Stimulated activated memory B cell treated with anti-CD40 and anti-IgM and Interleukin-4, amounts not matched to agents 10 μg/mL and 1 μg/mL and 100 μg/mL, for 72 hours (primary cell): ENCODE measurements at regions not wholly inside any gene's neighbourhood (a gene's known extent, or its start where the extent isn't known, plus 50 kb on each side); places are given as distances from the start of the nearest gene placed in this dataset.
"Not testable (repeated sequence)": the region's sequence is repeated elsewhere in the genome, so short reads cannot be mapped to it uniquely, and the experiment has no call there.

ENCODE experiments used
- ATAC-seq: fragments of 150-1000 bp; cut with Tn5 transposase; 2 replicates; pipeline ENCODE4 v1.10.0; 2021
- H3K27ac Mint-ChIP-seq: one replicate; pipeline ENCODE4 v1.8.0; 2022; ENCODE audit warnings: mild to moderate bottlenecking, mixed read lengths
- H3K27me3 Mint-ChIP-seq: one replicate; pipeline ENCODE4 v1.8.0; 2022; ENCODE audit warnings: mixed read lengths
- H3K36me3 Mint-ChIP-seq: one replicate; pipeline ENCODE4 v1.8.0; 2022; ENCODE audit warnings: mixed read lengths
- H3K4me1 Mint-ChIP-seq: one replicate; pipeline ENCODE4 v1.8.0; 2022; ENCODE audit warnings: mixed read lengths
- H3K4me3 Mint-ChIP-seq: one replicate; pipeline ENCODE4 v1.8.0; 2022; ENCODE audit warnings: mild to moderate bottlenecking, moderate library complexity, mixed read lengths
- H3K9me3 Mint-ChIP-seq: one replicate; pipeline ENCODE4 v1.8.0; 2022; ENCODE audit warnings: mixed read lengths

DNA sequence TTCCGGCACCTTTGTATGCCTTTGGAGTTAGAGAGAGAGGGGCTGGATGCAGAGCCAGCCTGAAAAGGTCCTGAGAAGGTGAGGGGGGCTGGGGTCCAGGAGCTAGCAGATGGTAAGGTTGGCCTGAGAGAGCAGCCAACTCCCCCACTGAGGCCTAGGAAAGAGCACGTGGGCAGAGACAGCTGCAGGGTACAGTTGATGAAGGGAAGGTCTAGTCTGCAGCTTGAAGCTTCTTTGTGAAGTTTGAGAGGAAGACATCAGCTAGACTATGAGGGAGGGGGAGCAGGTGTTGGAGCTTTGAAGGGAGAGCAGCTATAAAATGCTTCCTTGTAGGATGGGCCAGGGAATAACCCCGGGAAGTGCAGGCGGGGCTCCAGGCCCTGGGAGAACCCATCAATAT is 289.3 kb upstream of the AMIGO2 start:
- H3K36me3 Mint-ChIP-seq, result peaks cover 10% of the 10 kb centered on the region
- no peak overlapping the region for H3K27ac Mint-ChIP-seq
- peaks cover 5% of the 10 kb centered on the region for H3K4me1 Mint-ChIP-seq
- ATAC-seq, result no peak
- peaks cover 7% of the 10 kb centered on the region for H3K9me3 Mint-ChIP-seq
- H3K27me3 Mint-ChIP-seq, result no peaks in the 10 kb centered on the region
- H3K4me3 Mint-ChIP-seq, result no peak overlapping the region

DNA sequence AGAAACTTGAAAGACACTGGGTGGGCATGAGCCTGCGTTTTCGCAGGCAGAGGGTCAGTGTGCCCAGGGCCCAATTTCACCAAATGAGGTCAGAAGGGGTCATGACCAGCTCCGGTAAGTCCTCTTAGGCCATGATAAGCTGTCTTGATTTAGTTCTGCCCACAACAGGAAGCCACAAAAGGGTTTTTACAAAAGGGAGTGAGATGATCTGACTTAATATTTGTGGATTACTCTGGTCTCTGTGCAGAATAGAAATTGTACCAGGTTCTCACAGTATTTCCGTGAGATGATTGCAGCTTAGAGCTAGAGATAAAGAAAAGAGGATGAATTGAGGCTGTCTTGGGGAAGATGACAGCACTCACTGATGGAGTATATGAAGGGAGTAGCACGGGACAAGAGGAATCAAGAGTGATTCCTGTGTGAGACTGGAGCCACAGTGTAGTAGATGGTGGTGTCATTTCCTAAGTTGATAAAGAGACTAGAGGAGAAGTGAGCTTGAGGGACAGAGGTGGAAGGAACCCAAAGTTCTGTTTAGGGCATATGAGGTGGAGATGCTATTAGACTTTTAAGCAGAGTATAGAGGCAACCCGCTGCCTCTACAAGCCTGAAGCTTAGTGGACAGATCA is 288.3 kb upstream of the AMIGO2 start:
- H3K27me3 Mint-ChIP-seq, result no peaks in the 10 kb centered on the region
- no peak overlapping the region for H3K27ac Mint-ChIP-seq
- no peak overlapping the region for H3K4me3 Mint-ChIP-seq
- H3K4me1 Mint-ChIP-seq, result no peaks in the 10 kb centered on the region
- no peaks in the 10 kb centered on the region for H3K9me3 Mint-ChIP-seq
- H3K36me3 Mint-ChIP-seq, result no peaks in the 10 kb centered on the region
- no peak for ATAC-seq

DNA sequence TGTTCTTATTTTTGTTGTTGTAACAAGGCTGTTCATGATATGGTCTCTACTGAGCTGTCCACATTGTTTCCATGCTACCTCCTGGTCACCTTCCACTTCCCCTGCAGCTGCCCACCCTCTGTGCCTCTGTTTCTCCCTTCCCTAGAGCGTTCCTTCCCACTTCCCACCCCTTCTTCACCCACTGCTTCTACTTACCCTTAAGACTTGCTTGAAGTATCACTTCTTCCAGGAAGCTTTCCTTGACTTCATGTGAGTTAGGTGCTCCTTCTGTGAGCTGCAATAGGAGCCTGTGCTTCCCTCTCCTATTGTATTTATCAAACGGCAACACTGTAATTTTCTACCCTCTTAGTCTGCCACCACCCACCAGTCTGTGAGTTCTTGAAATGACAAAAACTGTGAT is 286.8 kb upstream of the AMIGO2 start:
- Mint-ChIP-seq H3K27ac (no peak overlapping the region), H3K27me3 (no peaks in the 10 kb centered on the region)

DNA sequence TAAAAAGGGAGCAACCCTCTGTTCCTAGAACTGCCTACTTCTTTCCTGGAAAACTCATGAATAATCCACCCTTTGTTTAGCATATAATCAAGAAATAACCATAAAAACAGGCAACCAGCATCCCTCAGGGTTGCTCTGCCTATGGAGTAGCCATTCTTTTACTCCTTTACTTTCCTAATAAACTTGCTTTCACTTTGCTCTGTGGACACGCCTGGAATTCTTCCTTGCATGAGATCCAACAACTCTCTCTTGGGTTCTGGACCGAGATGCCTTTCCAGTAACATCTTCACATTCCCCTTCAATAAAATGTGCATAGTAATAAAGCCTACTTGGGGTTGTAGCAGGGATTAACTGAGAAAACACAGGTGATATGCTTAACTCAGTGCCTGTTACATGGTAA is 286.4 kb upstream of the AMIGO2 start:
- ATAC-seq, result no peak
- no peaks in the 10 kb centered on the region for H3K27me3 Mint-ChIP-seq
- H3K9me3 Mint-ChIP-seq, result no peaks in the 10 kb centered on the region
- H3K4me1 Mint-ChIP-seq, result peaks cover 18% of the 10 kb centered on the region
- H3K4me3 Mint-ChIP-seq, result no peak overlapping the region
- H3K27ac Mint-ChIP-seq, result no peak overlapping the region
- H3K36me3 Mint-ChIP-seq, result peaks cover 4% of the 10 kb centered on the region

More for the DNA sequence above, 286.8 kb upstream of the AMIGO2 start:
- peaks cover 4% of the 10 kb centered on the region for H3K36me3 Mint-ChIP-seq
- peaks cover 14% of the 10 kb centered on the region for H3K4me1 Mint-ChIP-seq
- no peak overlapping the region for H3K4me3 Mint-ChIP-seq
- no peak for ATAC-seq
- H3K9me3 Mint-ChIP-seq, result no peaks in the 10 kb centered on the region

DNA sequence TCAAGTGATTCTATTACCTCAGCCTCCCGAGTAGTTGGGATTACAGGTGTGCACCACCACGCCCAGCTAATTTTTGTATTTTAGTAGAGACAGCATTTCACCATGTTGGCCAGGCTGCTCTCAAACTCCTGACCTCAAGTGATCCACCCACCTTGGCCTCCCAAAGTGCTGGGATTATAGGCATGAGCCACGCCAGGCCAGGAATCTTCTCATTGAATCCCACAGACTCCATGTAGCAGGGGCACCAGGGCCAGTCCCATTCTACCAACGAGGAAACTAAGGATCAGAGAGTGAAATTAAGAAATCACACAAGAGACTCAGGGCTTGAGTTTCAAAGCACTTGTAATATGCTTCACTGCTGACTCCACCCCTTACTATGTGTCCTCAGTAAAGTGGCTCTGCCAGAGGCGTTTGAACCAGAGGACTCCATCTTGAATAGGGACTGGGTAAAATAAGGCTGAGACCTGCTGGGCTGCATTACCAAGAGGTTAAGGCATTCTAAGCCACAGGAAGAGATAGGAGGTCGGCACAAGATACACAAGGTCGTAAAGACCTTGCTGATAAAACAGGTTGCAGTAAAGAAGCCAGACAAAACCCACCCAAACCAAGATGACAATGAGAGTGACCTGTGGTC is 285.8 kb upstream of the AMIGO2 start:
- H3K4me3 Mint-ChIP-seq, result not testable (repeated sequence)

DNA sequence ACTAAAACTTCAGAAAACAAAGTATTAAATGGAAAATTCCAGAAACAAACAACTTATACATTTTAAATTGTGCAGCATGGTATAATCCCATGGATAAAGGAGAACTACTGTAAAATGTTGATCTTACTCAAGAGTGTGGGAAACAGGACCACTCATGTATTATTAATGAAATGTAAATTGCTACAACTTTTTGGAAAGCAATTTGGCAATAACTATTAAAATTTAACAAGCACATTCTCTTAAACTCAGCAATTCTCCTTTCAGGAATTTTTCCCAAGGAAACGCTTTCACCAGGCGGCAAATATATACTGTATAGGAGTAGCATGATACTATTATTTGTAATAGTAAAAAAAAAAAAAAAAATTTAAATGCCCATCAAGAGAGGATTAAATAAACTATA is 284.5 kb upstream of the AMIGO2 start:
- H3K27me3 Mint-ChIP-seq, result no peaks in the 10 kb centered on the region
- H3K4me1 Mint-ChIP-seq, result peaks cover 37% of the 10 kb centered on the region
- ATAC-seq, result no peak
- peaks cover 6% of the 10 kb centered on the region for H3K36me3 Mint-ChIP-seq
- H3K4me3 Mint-ChIP-seq, result no peak overlapping the region
- H3K27ac Mint-ChIP-seq, result no peak overlapping the region
- peaks cover 2% of the 10 kb centered on the region for H3K9me3 Mint-ChIP-seq

More for the DNA sequence above, 285.8 kb upstream of the AMIGO2 start:
- not testable (repeated sequence) for H3K36me3 Mint-ChIP-seq, H3K27ac Mint-ChIP-seq, H3K9me3 Mint-ChIP-seq, H3K27me3 Mint-ChIP-seq, ATAC-seq
- H3K4me1 Mint-ChIP-seq, result peaks cover 24% of the 10 kb centered on the region

DNA sequence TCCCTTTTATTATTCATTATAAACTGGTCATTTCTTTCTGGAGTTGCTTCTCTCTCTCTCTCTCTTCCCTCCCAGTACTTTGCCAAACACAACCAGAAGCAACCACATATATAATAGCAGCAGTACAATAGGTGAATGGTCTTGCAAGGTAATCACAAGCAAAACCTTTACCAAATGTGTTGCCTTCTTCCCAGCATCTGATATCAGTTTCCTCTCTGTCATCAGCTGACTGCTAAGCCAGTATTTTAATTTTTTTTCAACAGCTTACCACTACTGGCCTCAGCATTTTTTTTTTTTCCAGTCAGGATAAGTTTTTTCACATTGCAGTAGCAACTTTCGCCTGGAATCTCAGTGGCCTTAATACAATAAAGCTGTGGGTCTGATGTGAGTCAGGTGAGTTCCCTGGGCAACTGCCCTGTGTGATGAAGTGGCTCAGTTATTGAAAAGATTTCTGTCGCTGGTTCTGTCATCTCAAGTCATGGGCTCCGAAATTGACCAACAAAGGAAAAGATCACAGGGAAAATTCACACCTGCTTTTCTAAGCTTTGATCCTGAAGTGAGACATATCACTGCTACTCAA is 282.5 kb upstream of the AMIGO2 start:
- no peak for ATAC-seq
- H3K4me3 Mint-ChIP-seq, result peak overlapping the region; percentile 18
- H3K9me3 Mint-ChIP-seq, result peaks cover 7% of the 10 kb centered on the region
- peaks cover 50% of the 10 kb centered on the region for H3K4me1 Mint-ChIP-seq
- no peaks in the 10 kb centered on the region for H3K27me3 Mint-ChIP-seq
- peak overlapping the region; percentile 99 for H3K27ac Mint-ChIP-seq
- peaks cover 19% of the 10 kb centered on the region for H3K36me3 Mint-ChIP-seq

DNA sequence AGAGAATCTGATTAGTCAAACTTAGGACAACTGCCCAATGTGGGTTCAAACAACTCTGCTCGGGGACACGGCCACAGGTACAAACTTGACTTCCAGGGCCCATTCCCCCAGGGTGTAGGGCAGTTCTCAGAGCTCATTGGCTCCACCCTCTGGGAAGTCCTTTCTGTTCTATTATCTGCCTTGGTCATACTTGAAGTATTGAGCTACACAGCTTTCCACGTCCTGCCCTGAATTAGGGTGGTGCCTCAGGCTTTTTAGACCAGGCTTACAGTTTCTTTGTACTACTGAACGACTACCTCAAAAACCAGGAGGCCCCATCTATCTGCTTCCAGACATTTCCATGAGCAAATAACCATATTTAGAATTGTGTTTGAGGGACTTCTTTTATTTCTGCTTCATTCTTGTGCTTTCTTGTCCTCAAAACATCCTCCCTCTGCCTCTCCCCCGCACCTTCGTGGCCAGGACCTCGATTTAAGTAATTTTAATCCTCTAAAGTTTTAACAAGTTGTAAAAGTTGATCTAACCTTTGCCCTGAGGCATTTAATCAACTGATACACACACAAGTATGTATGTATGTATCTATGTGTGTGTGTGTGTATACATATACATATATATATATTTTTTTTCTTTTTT is 281.7 kb upstream of the AMIGO2 start:
- peak; percentile 89 for ATAC-seq

DNA sequence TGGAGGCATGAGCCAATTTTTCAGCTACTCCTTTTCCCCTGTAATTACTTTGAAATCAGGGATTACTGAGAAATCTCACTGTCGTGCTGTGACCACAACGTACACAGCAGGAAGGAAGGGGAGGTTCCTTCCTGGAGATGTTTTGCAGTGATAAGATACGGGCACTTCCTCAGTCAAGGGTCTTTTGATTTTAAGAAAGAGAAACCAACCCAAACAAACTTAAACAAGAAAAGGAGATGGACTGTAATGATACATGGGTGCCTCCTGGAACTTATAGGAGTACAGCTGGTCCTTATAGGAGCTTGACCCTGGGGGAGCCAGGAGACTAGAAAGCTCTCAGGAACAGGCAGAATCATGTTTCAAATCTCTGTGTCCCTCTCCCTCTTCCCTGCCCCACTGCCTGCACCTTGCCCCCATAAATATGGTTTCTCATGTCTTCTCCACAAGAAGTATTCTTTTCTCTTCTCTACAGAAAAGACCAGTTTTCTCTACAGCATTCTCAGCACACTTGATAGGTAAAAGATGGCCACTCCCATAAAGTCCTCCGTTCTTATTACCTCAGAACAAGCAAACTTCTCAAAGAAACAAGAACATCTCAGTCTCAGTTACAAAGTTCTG is 281.1 kb upstream of the AMIGO2 start:
- Mint-ChIP-seq H3K4me1 (peaks cover 64% of the 10 kb centered on the region), H3K27me3 (no peaks in the 10 kb centered on the region), H3K4me3 (peak overlapping the region; percentile 60), H3K27ac (peak overlapping the region; percentile 99), H3K36me3 (peaks cover 26% of the 10 kb centered on the region), H3K9me3 (peaks cover 11% of the 10 kb centered on the region)
- peak; percentile 49 for ATAC-seq

More for the DNA sequence above, 281.7 kb upstream of the AMIGO2 start:
- Mint-ChIP-seq H3K4me3 (peak overlapping the region; percentile 60), H3K27me3 (no peaks in the 10 kb centered on the region), H3K4me1 (peaks cover 57% of the 10 kb centered on the region), H3K36me3 (peaks cover 25% of the 10 kb centered on the region), H3K27ac (peak overlapping the region; percentile 99), H3K9me3 (peaks cover 11% of the 10 kb centered on the region)

DNA sequence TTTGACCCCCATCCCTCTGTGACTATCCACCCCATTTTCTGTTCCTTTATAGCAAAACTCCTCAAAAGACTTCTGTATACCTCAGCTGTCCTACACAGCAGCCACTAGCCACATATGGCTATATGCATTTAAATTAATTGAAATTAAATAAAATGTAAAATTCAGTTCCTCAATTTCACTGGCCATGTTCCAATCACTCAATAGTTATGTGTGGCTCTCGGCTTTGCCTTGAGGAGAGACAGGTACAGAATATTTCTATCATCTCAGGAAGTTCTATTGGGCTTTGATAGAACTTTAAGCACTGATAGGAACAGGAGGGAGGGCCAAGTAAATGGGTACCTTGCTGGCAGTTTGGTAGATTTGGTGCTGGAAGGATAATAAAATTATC is 280.3 kb upstream of the AMIGO2 start:
- H3K36me3 Mint-ChIP-seq, result peaks cover 30% of the 10 kb centered on the region
- no peaks in the 10 kb centered on the region for H3K27me3 Mint-ChIP-seq
- ATAC-seq, result no peak
- H3K27ac Mint-ChIP-seq, result peak overlapping the region; percentile 99
- H3K4me3 Mint-ChIP-seq, result peak overlapping the region; percentile 60
- H3K9me3 Mint-ChIP-seq, result peaks cover 13% of the 10 kb centered on the region
- H3K4me1 Mint-ChIP-seq, result peaks cover 71% of the 10 kb centered on the region

DNA sequence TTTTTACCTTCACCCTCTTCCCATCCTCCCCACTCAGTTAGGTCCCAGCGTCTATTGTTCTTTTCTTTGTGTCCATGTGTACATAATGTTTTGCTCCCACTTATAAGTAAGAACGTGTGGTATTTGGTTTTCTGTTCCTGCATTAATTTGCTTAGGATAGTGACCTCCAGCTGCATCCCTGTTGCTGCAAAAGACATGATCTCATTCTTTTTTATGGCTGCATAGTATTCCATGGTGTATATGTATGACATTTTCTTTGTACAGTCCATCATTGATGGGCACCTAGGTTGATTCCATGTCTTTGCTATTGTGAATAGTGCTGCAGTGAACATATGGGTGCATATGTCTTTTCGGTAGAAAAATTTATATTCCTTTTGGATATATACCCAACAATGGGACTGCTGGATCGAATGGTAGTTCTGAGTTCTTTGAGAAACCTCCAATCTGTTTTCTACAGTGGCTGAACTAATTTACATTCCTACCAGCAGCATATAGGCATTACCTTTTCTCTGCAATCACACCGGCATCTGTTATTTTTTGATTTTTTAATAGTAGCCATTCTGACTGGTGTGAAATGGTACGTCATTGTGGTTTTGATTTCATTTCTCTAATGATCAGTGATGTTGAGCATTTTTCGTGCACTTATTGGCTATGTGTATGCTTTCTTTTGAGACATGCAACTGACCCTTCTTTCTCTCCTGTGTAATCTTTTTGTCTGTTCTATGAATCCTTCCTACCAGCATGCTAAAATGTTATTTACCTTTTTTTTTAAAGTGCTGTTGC is 279.7 kb upstream of the AMIGO2 start:
- Mint-ChIP-seq H3K27me3 (no peaks in the 10 kb centered on the region), H3K4me1 (peaks cover 73% of the 10 kb centered on the region), H3K36me3 (peaks cover 31% of the 10 kb centered on the region), H3K4me3 (peak overlapping the region; percentile 32), H3K27ac (peak overlapping the region; percentile 99), H3K9me3 (peaks cover 13% of the 10 kb centered on the region)
- ATAC-seq, result no peak

DNA sequence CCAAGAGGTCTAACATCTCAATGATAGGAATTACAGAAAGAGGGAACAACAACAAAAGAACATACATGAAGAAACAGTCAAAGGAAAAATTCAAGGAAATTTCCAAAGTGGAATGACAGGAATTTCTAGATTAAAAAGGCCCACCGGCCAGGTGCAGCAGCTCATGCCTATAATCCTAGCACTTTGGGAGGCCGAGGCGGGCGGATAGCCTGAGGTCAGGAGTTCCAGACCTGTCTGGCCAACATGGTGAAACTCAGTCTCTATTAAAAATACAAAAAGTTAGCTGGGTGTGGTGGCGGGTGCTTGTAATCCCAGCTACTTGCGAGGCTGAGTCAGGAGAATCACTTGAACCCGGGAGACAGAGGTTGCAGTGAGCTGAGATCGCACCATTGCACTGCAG is 277.2 kb upstream of the AMIGO2 start:
- peak overlapping the region; percentile 94 for H3K27ac Mint-ChIP-seq
- peaks cover 80% of the 10 kb centered on the region for H3K4me1 Mint-ChIP-seq
- ATAC-seq, H3K27me3 Mint-ChIP-seq: not testable (repeated sequence)
- peak overlapping the region; percentile 9 for H3K4me3 Mint-ChIP-seq
- peaks cover 16% of the 10 kb centered on the region for H3K9me3 Mint-ChIP-seq
- peaks cover 40% of the 10 kb centered on the region for H3K36me3 Mint-ChIP-seq

DNA sequence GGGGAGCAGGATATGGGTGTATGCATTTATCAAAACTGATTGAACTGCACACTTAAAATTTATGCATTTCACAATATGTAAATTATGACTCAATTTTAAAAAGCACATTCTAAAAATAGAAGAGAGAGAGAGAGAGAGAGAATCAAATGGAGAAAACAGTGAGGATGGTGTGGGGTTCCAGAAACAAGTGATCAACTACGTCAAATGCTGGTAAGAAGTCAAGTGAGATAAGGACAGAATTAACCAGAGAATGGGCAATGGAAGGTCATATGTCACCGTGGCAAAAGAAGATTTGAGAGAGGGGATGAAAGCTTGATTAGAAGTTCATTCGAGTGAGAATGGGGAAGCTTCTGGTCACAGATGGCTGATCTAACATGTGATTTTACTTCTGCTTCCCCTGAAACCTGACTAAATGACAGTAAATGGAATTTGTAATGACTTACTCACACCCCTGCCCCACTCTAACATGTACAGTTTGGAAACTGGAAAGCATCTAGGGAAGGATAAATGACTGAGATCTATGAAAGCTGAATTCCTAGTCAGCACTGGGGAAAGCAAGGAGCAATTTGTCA is 276.5 kb upstream of the AMIGO2 start:
- Mint-ChIP-seq H3K4me1 (peaks cover 76% of the 10 kb centered on the region), H3K27ac (peak overlapping the region; percentile 94), H3K36me3 (peaks cover 42% of the 10 kb centered on the region), H3K4me3 (peak overlapping the region; percentile 42), H3K9me3 (peaks cover 16% of the 10 kb centered on the region), H3K27me3 (no peaks in the 10 kb centered on the region)
- ATAC-seq, result peak; percentile 95

DNA sequence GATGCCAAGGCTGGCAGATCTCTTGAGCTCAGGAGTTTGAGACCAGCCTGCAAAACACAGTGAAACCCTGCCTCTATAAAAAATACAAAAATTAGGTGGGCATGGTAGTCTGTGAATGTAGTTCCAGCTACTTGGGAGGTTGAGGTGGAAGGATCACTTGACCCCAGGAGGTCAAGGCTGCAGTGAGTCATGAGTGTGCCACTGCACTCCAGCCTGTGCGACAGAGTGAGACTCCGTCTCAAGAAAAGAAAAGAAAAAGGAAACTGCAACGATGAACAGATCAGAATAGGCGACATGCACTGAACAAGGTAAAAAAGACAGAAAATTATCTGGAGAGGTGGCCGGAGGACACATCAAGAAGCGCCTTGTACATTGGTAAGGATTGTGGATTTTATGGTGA is 273.7 kb upstream of the AMIGO2 start:
- H3K27me3 Mint-ChIP-seq, result no peaks in the 10 kb centered on the region
- no peak for ATAC-seq
- peaks cover 36% of the 10 kb centered on the region for H3K36me3 Mint-ChIP-seq

More for the DNA sequence above, 273.7 kb upstream of the AMIGO2 start:
- Mint-ChIP-seq H3K27ac (peak overlapping the region; percentile 94), H3K4me1 (peaks cover 76% of the 10 kb centered on the region), H3K9me3 (peaks cover 12% of the 10 kb centered on the region), H3K4me3 (peak overlapping the region; percentile 81)
